Fibroblast of the aortic adventitia (primary cell): ENCODE measurements at regions not wholly inside any gene's neighbourhood (a gene's known extent, or its start where the extent isn't known, plus 50 kb on each side); places are given as distances from the start of the nearest gene placed in this dataset.

Experiments used
- DNase-seq: peaks from one replicate; pipeline ENCODE4 v3.0.0-alpha.2; 2010; ENCODE audit warnings: low read depth
- H3K4me3 ChIP-seq: 2 replicates; pipeline ENCODE4 v1.5.1; 2011; ENCODE audit warnings: low read depth, mild to moderate bottlenecking, control low read depth, low read length, moderate library complexity
- CTCF ChIP-seq: IDR thresholded peaks from 2 replicates; pipeline ENCODE4 v1.5.1; 2011; ENCODE audit warnings: mild to moderate bottlenecking, low read length, control low read depth, inconsistent platforms; ENCODE audit not compliant: insufficient read depth

- DNase-seq = no peak
- no peak for TF ChIP-seq CTCF
- H3K4me3 ChIP-seq = no peak overlapping the region
These were observed 209.6 kb downstream of the BRD1 start for GRCh38 chr22:49617866-49618676.

GRCh38 chr22:49617264-49617663, 210.4 kb downstream of the BRD1 start:
- DNase-seq = no peak
- TF ChIP-seq CTCF = no peak
- H3K4me3 ChIP-seq = no peak overlapping the region

- TF ChIP-seq CTCF = no peak
- DNase-seq = no peak
These were observed 211.1 kb downstream of the BRD1 start for GRCh38 chr22:49616356-49617231.

GRCh38 chr22:49614966-49615965, 212.4 kb downstream of the BRD1 start:
- no peak for DNase-seq
- TF ChIP-seq CTCF = no peak

More at GRCh38 chr22:49616356-49617231, 211.1 kb downstream of the BRD1 start:
- no peak overlapping the region for H3K4me3 ChIP-seq

GRCh38 chr22:49613511-49614270, 214.0 kb downstream of the BRD1 start:
- TF ChIP-seq CTCF = no peak
- H3K4me3 ChIP-seq = no peak overlapping the region
- no peak for DNase-seq

More at GRCh38 chr22:49614966-49615965, 212.4 kb downstream of the BRD1 start:
- H3K4me3 ChIP-seq = no peak overlapping the region
